ENCODE measurements at regions not wholly inside any gene's neighbourhood (a gene's known extent, or its start where the extent isn't known, plus 50 kb on each side); places are given as distances from the start of the nearest gene placed in this dataset.

- ATAC-seq, result no peak
- H3K27ac ChIP-seq, result no peak overlapping the region
- no peaks in the 10 kb centered on the region for H3K9me3 ChIP-seq
- no peaks in the 10 kb centered on the region for H3K4me1 ChIP-seq
- TF ChIP-seq, protein P1, sequence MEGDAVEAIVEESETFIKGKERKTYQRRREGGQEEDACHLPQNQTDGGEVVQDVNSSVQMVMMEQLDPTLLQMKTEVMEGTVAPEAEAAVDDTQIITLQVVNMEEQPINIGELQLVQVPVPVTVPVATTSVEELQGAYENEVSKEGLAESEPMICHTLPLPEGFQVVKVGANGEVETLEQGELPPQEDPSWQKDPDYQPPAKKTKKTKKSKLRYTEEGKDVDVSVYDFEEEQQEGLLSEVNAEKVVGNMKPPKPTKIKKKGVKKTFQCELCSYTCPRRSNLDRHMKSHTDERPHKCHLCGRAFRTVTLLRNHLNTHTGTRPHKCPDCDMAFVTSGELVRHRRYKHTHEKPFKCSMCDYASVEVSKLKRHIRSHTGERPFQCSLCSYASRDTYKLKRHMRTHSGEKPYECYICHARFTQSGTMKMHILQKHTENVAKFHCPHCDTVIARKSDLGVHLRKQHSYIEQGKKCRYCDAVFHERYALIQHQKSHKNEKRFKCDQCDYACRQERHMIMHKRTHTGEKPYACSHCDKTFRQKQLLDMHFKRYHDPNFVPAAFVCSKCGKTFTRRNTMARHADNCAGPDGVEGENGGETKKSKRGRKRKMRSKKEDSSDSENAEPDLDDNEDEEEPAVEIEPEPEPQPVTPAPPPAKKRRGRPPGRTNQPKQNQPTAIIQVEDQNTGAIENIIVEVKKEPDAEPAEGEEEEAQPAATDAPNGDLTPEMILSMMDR (IDR thresholded peaks at IDR 0.05), result no peak
- no peak overlapping the region for H3K4me3 ChIP-seq
- no peak for DNase-seq
- H3K36me3 ChIP-seq, result no peaks in the 10 kb centered on the region
- intact Hi-C loops (cut with DNase I), result no loop called here
- H3K27me3 ChIP-seq (ENCODE audit: low read depth), result no peaks in the 10 kb centered on the region
These were observed 179.5 kb downstream of the PPARGC1A start for GRCh38 chr4:23710298-23710697.

DNA sequence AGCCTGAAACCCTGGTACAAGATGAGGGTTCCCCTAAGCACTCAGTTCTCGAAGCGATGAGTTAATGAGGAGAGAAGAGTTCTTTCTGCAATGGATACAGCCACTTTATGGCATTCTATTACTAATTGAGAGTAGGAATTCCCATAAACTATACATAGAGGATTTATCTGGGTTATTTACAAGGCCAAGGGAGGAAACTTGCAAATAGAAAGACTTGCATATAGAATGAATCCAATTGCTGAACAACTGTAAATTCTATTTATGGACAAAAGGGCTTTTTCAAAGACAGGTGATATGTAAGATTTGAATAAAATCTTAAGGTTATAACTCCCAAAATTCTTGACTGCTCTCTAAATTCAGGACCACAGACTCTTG, 182.2 kb downstream of the PPARGC1A start:
- Histone ChIP-seq H3K9me3 (no peaks in the 10 kb centered on the region), H3K4me3 (no peak overlapping the region), H3K27ac (no peak overlapping the region), H3K27me3 (ENCODE audit: low read depth) (no peaks in the 10 kb centered on the region), H3K4me1 (no peaks in the 10 kb centered on the region), H3K36me3 (no peaks in the 10 kb centered on the region)
- TF ChIP-seq, protein P1 (IDR thresholded peaks at IDR 0.05), result no peak
- DNase-seq, result no peak
- ATAC-seq, result no peak
- intact Hi-C loops (cut with DNase I), result no loop called here

- Histone ChIP-seq H3K27me3 (ENCODE audit: low read depth) (no peaks in the 10 kb centered on the region), H3K4me1 (no peaks in the 10 kb centered on the region), H3K9me3 (no peaks in the 10 kb centered on the region), H3K4me3 (no peak overlapping the region), H3K27ac (no peak overlapping the region), H3K36me3 (no peaks in the 10 kb centered on the region)
- intact Hi-C loops (cut with DNase I), result no loop called here
- TF ChIP-seq, protein P1 (IDR thresholded peaks at IDR 0.05), result no peak
- ATAC-seq (no peak), DNase-seq (no peak)
These were observed 182.7 kb downstream of the PPARGC1A start for GRCh38 chr4:23706972-23707651.

- intact Hi-C loops (cut with DNase I), result no loop called here
- no peaks in the 10 kb centered on the region for H3K9me3 ChIP-seq
- no peak overlapping the region for H3K4me3 ChIP-seq
- TF ChIP-seq, protein P1 (IDR thresholded peaks at IDR 0.05), result no peak
- ATAC-seq, result no peak
- no peak for DNase-seq
- H3K27ac ChIP-seq, result no peak overlapping the region
- no peaks in the 10 kb centered on the region for H3K36me3 ChIP-seq
- H3K27me3 ChIP-seq (ENCODE audit: low read depth), result no peaks in the 10 kb centered on the region
- H3K4me1 ChIP-seq, result no peaks in the 10 kb centered on the region
These were observed 189.7 kb downstream of the PPARGC1A start for GRCh38 chr4:23700197-23700596.

DNA sequence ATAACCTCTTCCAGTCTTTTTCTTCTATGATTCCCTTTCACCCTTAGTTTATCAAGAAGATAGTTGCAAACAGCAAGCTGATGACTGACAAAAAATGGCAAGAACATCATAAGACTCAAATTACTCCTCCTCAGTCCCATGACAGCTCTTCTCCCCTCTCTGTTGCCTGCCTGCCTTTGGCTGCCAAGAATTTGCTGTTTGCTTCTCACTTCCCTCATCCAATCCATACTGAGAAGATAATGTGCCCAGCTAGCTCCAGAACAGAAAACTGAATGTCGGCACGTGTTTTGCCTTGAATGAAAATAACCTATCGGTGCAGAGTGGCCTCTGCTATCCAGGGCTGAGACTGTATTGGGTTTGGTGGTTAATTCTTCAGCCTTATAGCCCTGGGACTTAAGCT, 192.1 kb downstream of the PPARGC1A start:
- Histone ChIP-seq H3K36me3 (no peaks in the 10 kb centered on the region), H3K4me1 (no peaks in the 10 kb centered on the region), H3K9me3 (no peaks in the 10 kb centered on the region), H3K4me3 (no peak overlapping the region), H3K27ac (no peak overlapping the region), H3K27me3 (ENCODE audit: low read depth) (no peaks in the 10 kb centered on the region)
- TF ChIP-seq, protein P1 (IDR thresholded peaks at IDR 0.05), result no peak
- no peak for DNase-seq
- ATAC-seq, result no peak
- intact Hi-C loops (cut with DNase I), result no loop called here
